Loucy (cell line): ENCODE measurements at regions not wholly inside any gene's neighbourhood (a gene's known extent, or its start where the extent isn't known, plus 50 kb on each side); places are given as distances from the start of the nearest gene placed in this dataset.

Source experiments
- H2AFZ ChIP-seq: fragments of 200-600 bp; sonication (generic); 2 replicates; pipeline ENCODE4 v1.6.0; 2016; ENCODE audit warnings: antibody characterized with exemption, mild to moderate bottlenecking, low read length, moderate library complexity
- H3F3A ChIP-seq: fragments of 200-600 bp; 2 replicates; pipeline ENCODE4 v1.6.0; 2016; ENCODE audit warnings: antibody characterized with exemption, low read depth, mild to moderate bottlenecking
- H3K27me3 ChIP-seq: fragments of 200-600 bp; sonication (generic); 2 replicates; pipeline ENCODE4 v1.6.1; 2014; ENCODE audit warnings: low read length, mild to moderate bottlenecking; ENCODE audit not compliant: insufficient read depth, poor library complexity, severe bottlenecking
- H3K36me3 ChIP-seq: fragments of 200-600 bp; sonication (generic); 2 replicates; pipeline ENCODE4 v1.6.1; 2016; ENCODE audit warnings: low read length; ENCODE audit not compliant: insufficient read depth
- H3K4me1 ChIP-seq: fragments of 200-600 bp; sonication (generic); 2 replicates; pipeline ENCODE4 v1.5.1; 2014; ENCODE audit warnings: low read length, mild to moderate bottlenecking; ENCODE audit not compliant: insufficient read depth, poor library complexity, severe bottlenecking
- H3K4me2 ChIP-seq: fragments of 200-600 bp; sonication (generic); 2 replicates; pipeline ENCODE4 v1.6.0; 2014; ENCODE audit warnings: antibody characterized with exemption, low read length, low read depth, mild to moderate bottlenecking; ENCODE audit not compliant: poor library complexity, severe bottlenecking
- H3K4me3 ChIP-seq: fragments of 200-600 bp; sonication (generic); 2 replicates; pipeline ENCODE4 v1.5.1; 2014; ENCODE audit warnings: low read length, mild to moderate bottlenecking, mixed read lengths; ENCODE audit not compliant: poor library complexity, severe bottlenecking
- H3K79me2 ChIP-seq: fragments of 200-600 bp; sonication (generic); 2 replicates; pipeline ENCODE4 v1.6.1; 2014; ENCODE audit warnings: low read length; ENCODE audit not compliant: insufficient read depth
- H3K9ac ChIP-seq: fragments of 200-600 bp; sonication (generic); 2 replicates; pipeline ENCODE4 v1.6.0; 2014; ENCODE audit warnings: mild to moderate bottlenecking, low read depth, low read length, moderate library complexity; ENCODE audit not compliant: poor library complexity, severe bottlenecking
- H3K9me2 ChIP-seq: fragments of 200-600 bp; sonication (generic); replicated peaks from 2 replicates; pipeline ENCODE4 v1.6.1; 2016; ENCODE audit warnings: low read depth, low read length, mixed read lengths
- H3K9me3 ChIP-seq: fragments of 200-600 bp; sonication (generic); 2 replicates; pipeline ENCODE4 v1.6.1; 2014; ENCODE audit warnings: mild to moderate bottlenecking, antibody characterized with exemption, low read length, low read depth; ENCODE audit not compliant: insufficient read depth
- H4K20me1 ChIP-seq: fragments of 200-600 bp; sonication (generic); 2 replicates; pipeline ENCODE4 v1.6.0; 2014; ENCODE audit warnings: antibody characterized with exemption, low read length, mild to moderate bottlenecking; ENCODE audit not compliant: insufficient read depth, poor library complexity, severe bottlenecking
- CTCF ChIP-seq: fragments of 200-600 bp; sonication (generic); conservative IDR thresholded peaks from 2 replicates; pipeline ENCODE4 v1.5.1; 2014; ENCODE audit warnings: mild to moderate bottlenecking, antibody characterized with exemption, low read length
- EZH2phosphoT487 ChIP-seq: fragments of 200-600 bp; IDR thresholded peaks from 2 replicates; pipeline ENCODE4 v1.6.1; 2018; ENCODE audit warnings: antibody characterized with exemption, mild to moderate bottlenecking, moderate library complexity, borderline replicate concordance

- H3K9me3 ChIP-seq, result no peaks in the 10 kb centered on the region
- peaks cover 3% of the 10 kb centered on the region for H4K20me1 ChIP-seq
- H3K4me3 ChIP-seq, result no peak overlapping the region
- H3K9me2 ChIP-seq, result no peaks in the 10 kb centered on the region
- no peaks in the 10 kb centered on the region for H3K79me2 ChIP-seq
- H3F3A ChIP-seq, result no peaks in the 10 kb centered on the region
- no peaks in the 10 kb centered on the region for H3K27me3 ChIP-seq
- H3K36me3 ChIP-seq, result no peaks in the 10 kb centered on the region
- no peaks in the 10 kb centered on the region for H3K4me1 ChIP-seq
- no peak overlapping the region for H3K9ac ChIP-seq
- H2AFZ ChIP-seq, result no peak overlapping the region
- TF ChIP-seq EZH2phosphoT487, result no peak
- TF ChIP-seq CTCF, result no peak
- H3K4me2 ChIP-seq, result no peak overlapping the region
Measured at GRCh38 chr2:217711188-217711587, 291.6 kb downstream of the TNS1 start.

GRCh38 chr2:217710211-217710765, 292.5 kb downstream of the TNS1 start:
- Histone ChIP-seq H3K9me2 (no peaks in the 10 kb centered on the region), H3K36me3 (no peaks in the 10 kb centered on the region), H3K9ac (no peak overlapping the region), H3K79me2 (no peaks in the 10 kb centered on the region), H3K9me3 (no peaks in the 10 kb centered on the region), H4K20me1 (peaks cover 3% of the 10 kb centered on the region), H3F3A (no peaks in the 10 kb centered on the region), H2AFZ (no peak overlapping the region), H3K4me2 (no peak overlapping the region), H3K4me3 (no peak overlapping the region), H3K4me1 (no peaks in the 10 kb centered on the region), H3K27me3 (no peaks in the 10 kb centered on the region)
- no peak for TF ChIP-seq CTCF
- no peak for TF ChIP-seq EZH2phosphoT487

GRCh38 chr2:217709478-217710210, 293.2 kb downstream of the TNS1 start:
- H3K9me2 ChIP-seq, result no peaks in the 10 kb centered on the region
- H4K20me1 ChIP-seq, result peaks cover 3% of the 10 kb centered on the region
- H3K4me2 ChIP-seq, result no peak overlapping the region
- H3K9ac ChIP-seq, result no peak overlapping the region
- H3F3A ChIP-seq, result no peaks in the 10 kb centered on the region
- no peak overlapping the region for H2AFZ ChIP-seq
- H3K4me1 ChIP-seq, result no peaks in the 10 kb centered on the region
- H3K36me3 ChIP-seq, result no peaks in the 10 kb centered on the region
- no peak overlapping the region for H3K4me3 ChIP-seq
- H3K9me3 ChIP-seq, result no peaks in the 10 kb centered on the region
- no peaks in the 10 kb centered on the region for H3K27me3 ChIP-seq
- TF ChIP-seq EZH2phosphoT487, result no peak
- TF ChIP-seq CTCF, result no peak
- no peaks in the 10 kb centered on the region for H3K79me2 ChIP-seq
